Heart right ventricle (tissue), 16 donors: ENCODE measurements at regions not wholly inside any gene's neighbourhood (a gene's known extent, or its start where the extent isn't known, plus 50 kb on each side); places are given as distances from the start of the nearest gene placed in this dataset.

Experiments
- ATAC-seq, 8 donors: fragments of 200-7000 bp; cut with Tn5 transposase; one replicate each; pipeline ENCODE4 v1.9.1; 2020; ENCODE audit warnings: mild to moderate bottlenecking in 8 of 8, moderate library complexity in 8 of 8, moderate number of reproducible peaks in 1 of 8
- DNase-seq, 2 donors: peaks; one replicate each; pipeline ENCODE4 v3.0.0-alpha.2; 2020
- H3K27ac ChIP-seq, 10 donors: fragments of 200-600 bp; sonication (generic) in 2 of 10; one replicate each; pipeline versions ENCODE4 v1.5.0 to v1.8.0; 2020 to 2022; ENCODE audit warnings: mild to moderate bottlenecking in 3 of 10
- H3K27me3 ChIP-seq, 7 donors: fragments of 200-600 bp; one replicate each; pipeline ENCODE4 v1.8.0; 2021 to 2022; ENCODE audit warnings: mild to moderate bottlenecking in 2 of 7
- H3K36me3 ChIP-seq, 9 donors: fragments of 200-600 bp; sonication (generic) in 1 of 9; one replicate each; pipeline versions ENCODE4 v1.5.0 to v1.8.0; 2020 to 2022; ENCODE audit warnings: mild to moderate bottlenecking in 2 of 9
- H3K4me1 ChIP-seq, 9 donors: fragments of 200-600 bp; sonication (generic) in 1 of 9; one replicate each; pipeline versions ENCODE4 v1.5.0 to v1.8.0; 2020 to 2022; ENCODE audit warnings: mild to moderate bottlenecking in 4 of 9
- H3K4me3 ChIP-seq, 10 donors: fragments of 200-600 bp; sonication (generic) in 2 of 10; one replicate each; pipeline versions ENCODE4 v1.5.0 to v1.8.0; 2020 to 2022; ENCODE audit warnings: mild to moderate bottlenecking in 7 of 10, moderate library complexity in 2 of 10
- H3K9me3 ChIP-seq, 11 donors: fragments of 200-600 bp in 10 of 11; sonication (generic) in 2 of 11; one replicate each; pipeline versions ENCODE4 v1.5.0 to v1.8.0; 2013 to 2022; ENCODE audit warnings: mild to moderate bottlenecking in 2 of 11, control low read depth in 1 of 11, moderate library complexity in 1 of 11
- WGBS, 2 donors: extraction: QIAGEN DNeasy Blood & Tissue Kit; methylation state at CpG; one replicate each; pipeline ENCODE4 v1.1.7; 2013; ENCODE audit warnings: inconsistent platforms in 1 of 2; 5-methylcytosine and 5-hydroxymethylcytosine counted together
- intact Hi-C, 10 donors: fragments of 100-400 bp; cut with DNase I; formaldehyde crosslinking; loops; one replicate each; pipeline versions ENCODE4 v1.11.1 to v1.14.2; 2022
- TF ChIP-seq, protein P1 (sequence below), 9 donors: fragments of 200-600 bp; sonication (generic) in 2 of 9; IDR thresholded peaks; one replicate each; pipeline versions ENCODE4 v1.5.0 to v1.8.0; 2021 to 2022; ENCODE audit warnings: antibody characterized with exemption in 9 of 9, mild to moderate bottlenecking in 5 of 9, moderate library complexity in 1 of 9
- donor health status: Arrhythmogenic right ventricular cardiomyopathy.
- donor health status: ischemic (EF 13 %, LVEDD 7.1; RV severe dilation, severe dysfunction).
- donor health status: healthy with polysubstance abuse.
- donor health status: DM: no; HTN: yes; CAD: no.
- donor health status: DM: no; HTN: no; CAD: no.
- donor health status: ischemic (EF 25% LVEDD 6.9; RV normal size, moderate dysfunction).
- donor health status: ischemic (EF 25% LVEDD 5.7; RV mildly dilated, moderate dysfunction).
- donor health status: healthy.
- donor health status: DM: yes; HTN: yes; CAD: no.
- donor health status: Ischemic cardiomyopathy.
- donor health status: ischemic (EF 35%, LVEDD 5.7; RV mildly dilated, moderate dysfunction).
- donor health status: nonischemic (EF 11% LVEDD 7.7; RV severe dilation, severe dysfunction).
- donor health status: DM: yes; HTN: yes; CAD: no.
- donor health status: PGD.
- donor health status: ischemic (EF 29% LVEDD 5.4; RV normal size, mild dysfunction).
- donor health status: nonischemic (EF 23%, LVEDD 6.1; RV moderate dilation, normal function).

DNA sequence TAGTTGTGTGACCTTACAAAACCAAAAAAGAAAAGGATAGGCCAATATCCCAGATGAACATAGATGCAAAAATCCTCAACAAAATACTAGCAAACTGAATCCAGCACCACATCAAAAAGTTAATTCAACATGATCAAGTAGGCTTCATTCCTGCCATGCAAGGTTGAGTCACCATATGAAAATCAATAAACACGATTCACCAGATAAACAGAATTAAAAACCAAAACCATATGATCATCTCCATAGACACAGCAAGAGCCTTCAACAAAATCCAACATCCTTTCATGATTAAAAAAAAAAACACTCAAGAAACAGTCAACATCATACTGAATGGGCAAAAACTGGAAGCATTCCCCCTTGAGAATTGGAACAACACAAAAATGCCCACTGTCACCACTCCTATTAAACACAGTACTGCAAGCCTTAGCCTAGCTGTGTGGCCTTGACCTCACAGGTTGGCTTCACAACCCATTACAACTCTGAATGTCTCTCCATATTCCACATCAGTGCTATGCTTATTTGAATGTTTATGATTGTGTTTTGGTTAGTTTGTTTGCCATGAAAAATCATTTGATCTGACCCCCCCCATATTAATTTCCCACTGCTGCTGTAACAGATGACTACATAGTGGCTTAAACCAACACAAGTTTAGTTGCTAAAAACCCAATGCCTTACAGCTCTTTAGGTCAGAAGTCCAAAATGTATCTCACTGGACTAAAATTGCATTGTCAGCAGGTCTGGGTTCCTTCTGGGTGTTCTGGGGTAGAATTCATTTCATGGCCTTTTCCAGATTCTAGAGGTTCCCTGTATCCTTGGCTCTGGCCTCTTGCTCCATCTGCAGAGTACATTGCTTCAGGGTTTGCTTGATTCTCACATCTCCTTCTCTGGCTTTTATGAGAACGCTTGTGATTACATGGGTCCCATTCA, 257.1 kb upstream of the DYNLRB2 start:
- Histone ChIP-seq H3K27me3 (no peaks in the 10 kb centered on the region), H3K27ac (no peak overlapping the region), H3K9me3 (peaks cover 0 to 4% (median 0%) of the 10 kb centered on the region in 11 donors), H3K4me1 (no peaks in the 10 kb centered on the region), H3K36me3 (no peaks in the 10 kb centered on the region), H3K4me3 (no peak overlapping the region)
- intact Hi-C loops: no loop called here
- DNase-seq (no peak), ATAC-seq (no peak)
- TF ChIP-seq, protein P1, sequence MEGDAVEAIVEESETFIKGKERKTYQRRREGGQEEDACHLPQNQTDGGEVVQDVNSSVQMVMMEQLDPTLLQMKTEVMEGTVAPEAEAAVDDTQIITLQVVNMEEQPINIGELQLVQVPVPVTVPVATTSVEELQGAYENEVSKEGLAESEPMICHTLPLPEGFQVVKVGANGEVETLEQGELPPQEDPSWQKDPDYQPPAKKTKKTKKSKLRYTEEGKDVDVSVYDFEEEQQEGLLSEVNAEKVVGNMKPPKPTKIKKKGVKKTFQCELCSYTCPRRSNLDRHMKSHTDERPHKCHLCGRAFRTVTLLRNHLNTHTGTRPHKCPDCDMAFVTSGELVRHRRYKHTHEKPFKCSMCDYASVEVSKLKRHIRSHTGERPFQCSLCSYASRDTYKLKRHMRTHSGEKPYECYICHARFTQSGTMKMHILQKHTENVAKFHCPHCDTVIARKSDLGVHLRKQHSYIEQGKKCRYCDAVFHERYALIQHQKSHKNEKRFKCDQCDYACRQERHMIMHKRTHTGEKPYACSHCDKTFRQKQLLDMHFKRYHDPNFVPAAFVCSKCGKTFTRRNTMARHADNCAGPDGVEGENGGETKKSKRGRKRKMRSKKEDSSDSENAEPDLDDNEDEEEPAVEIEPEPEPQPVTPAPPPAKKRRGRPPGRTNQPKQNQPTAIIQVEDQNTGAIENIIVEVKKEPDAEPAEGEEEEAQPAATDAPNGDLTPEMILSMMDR (IDR thresholded peaks at IDR 0.05): no peak
- WGBS, 2 donors: 80 to 86% methylated on average over 2 of the region's 2 CpGs

DNA sequence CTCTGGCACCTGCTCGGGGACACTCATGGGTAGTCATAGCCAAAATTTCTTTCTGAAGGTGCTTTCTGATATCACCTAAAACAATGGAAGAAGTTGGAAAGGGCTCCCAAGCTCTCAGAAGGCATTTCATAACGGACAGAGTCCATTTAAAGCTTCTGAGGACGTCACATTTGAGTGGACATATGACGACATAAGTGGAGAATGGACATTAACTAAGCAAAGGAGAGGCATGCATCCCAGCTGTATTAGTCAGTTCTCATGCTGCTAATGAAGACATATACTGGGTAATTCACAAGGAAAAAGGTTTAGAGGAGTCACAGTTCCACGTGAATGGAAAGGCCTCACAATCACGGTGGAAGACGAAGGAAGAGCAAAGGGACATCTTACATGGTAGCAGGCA, 260.2 kb upstream of the DYNLRB2 start:
- H3K36me3 ChIP-seq: no peaks in the 10 kb centered on the region
- peaks cover 0 to 4% (median 0%) of the 10 kb centered on the region in 11 donors for H3K9me3 ChIP-seq
- intact Hi-C loops: no loop called here
- no peak for ATAC-seq
- no peaks in the 10 kb centered on the region for H3K4me1 ChIP-seq
- TF ChIP-seq, protein P1 (IDR thresholded peaks at IDR 0.05): no peak
- DNase-seq: no peak
- 80 to 84% methylated on average over 7 of the region's 7 CpGs for WGBS, 2 donors
- H3K27ac ChIP-seq: no peak overlapping the region
- no peaks in the 10 kb centered on the region for H3K27me3 ChIP-seq
- no peak overlapping the region for H3K4me3 ChIP-seq

DNA sequence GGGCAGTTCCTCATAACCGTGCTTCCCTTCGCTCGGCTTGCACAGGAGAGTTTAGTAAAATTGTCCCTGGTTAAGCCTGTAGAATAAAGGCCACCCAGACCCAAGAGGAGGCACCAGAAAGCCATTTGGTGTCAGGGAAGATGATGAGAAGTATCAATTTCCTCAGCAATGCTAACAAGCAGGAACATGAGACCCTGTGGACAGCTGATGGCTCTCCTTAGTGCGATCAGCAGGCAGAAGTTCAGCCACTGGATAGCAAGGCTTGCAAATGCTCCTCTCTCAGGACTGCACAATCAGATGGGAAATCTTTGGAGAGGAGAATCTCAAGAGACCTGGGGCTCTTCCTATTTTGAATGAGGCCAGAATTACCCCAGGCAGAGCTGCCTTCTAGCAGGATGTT, 261.1 kb upstream of the DYNLRB2 start:
- H3K9me3 ChIP-seq: peaks cover 0 to 4% (median 0%) of the 10 kb centered on the region in 11 donors
- no peak for ATAC-seq
- no peak overlapping the region for H3K27ac ChIP-seq
- no peak for DNase-seq
- H3K36me3 ChIP-seq: no peaks in the 10 kb centered on the region
- WGBS, 2 donors: 75 to 91% methylated on average over 4 of the region's 4 CpGs
- H3K27me3 ChIP-seq: no peaks in the 10 kb centered on the region
- H3K4me3 ChIP-seq: no peak overlapping the region
- intact Hi-C loops: no loop called here
- TF ChIP-seq, protein P1 (IDR thresholded peaks at IDR 0.05): no peak
- H3K4me1 ChIP-seq: no peaks in the 10 kb centered on the region

DNA sequence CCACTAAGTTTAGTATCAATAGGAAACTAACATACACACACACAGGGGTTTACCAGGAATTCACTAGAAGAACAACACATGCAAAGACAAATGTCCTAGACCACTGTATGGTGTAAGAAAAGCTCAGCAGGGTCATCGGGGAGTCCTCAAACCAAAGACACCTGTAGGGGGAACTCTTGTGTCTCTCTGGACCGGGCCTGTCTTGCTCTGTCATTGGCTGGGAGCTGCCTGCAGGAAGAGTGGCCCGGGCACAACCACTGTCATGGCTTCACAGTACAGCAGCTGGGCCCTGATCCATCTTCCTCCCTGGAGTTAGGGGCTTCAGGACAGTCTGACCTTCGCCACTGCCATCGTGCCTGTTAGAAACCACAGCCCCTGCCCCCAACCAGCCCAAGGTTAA, 263.6 kb upstream of the DYNLRB2 start:
- Histone ChIP-seq H3K4me3 (no peak overlapping the region), H3K9me3 (no peaks in the 10 kb centered on the region), H3K36me3 (no peaks in the 10 kb centered on the region), H3K4me1 (no peaks in the 10 kb centered on the region), H3K27me3 (no peaks in the 10 kb centered on the region), H3K27ac (no peak overlapping the region)
- 42 to 44% methylated on average over 5 of the region's 5 CpGs for whole genome bisulfite sequencing, 2 donors
- TF ChIP-seq, protein P1 (IDR thresholded peaks at IDR 0.05): no peak
- DNase-seq (no peak), ATAC-seq (no peak)
- intact Hi-C loops: no loop called here
